ENCODE measurements at regions not wholly inside any gene's neighbourhood (a gene's known extent, or its start where the extent isn't known, plus 50 kb on each side); places are given as distances from the start of the nearest gene placed in this dataset.

GRCh38 chr6:37556881-37557644 is 57.4 kb upstream of the CCDC167 start:
- no peak for TF ChIP-seq CTCF (conservative IDR thresholded peaks at IDR 0.05; ENCODE audit: low read depth, low read length)
- no peak overlapping the region for H3K4me3 ChIP-seq (ENCODE audit: low read depth, low read length)
- DNase-seq (ENCODE audit: low read depth): no peak

- no peak for TF ChIP-seq CTCF (conservative IDR thresholded peaks at IDR 0.05; ENCODE audit: low read depth, low read length)
- DNase-seq (ENCODE audit: low read depth): no peak
- no peak overlapping the region for H3K4me3 ChIP-seq (ENCODE audit: low read depth, low read length)
Measured at GRCh38 chr6:37555040-37555781, 55.5 kb upstream of the CCDC167 start.

GRCh38 chr6:37554480-37554819 is 54.8 kb upstream of the CCDC167 start:
- DNase-seq (ENCODE audit: low read depth): no peak
- TF ChIP-seq CTCF (conservative IDR thresholded peaks at IDR 0.05; ENCODE audit: low read depth, low read length): no peak
- H3K4me3 ChIP-seq (ENCODE audit: low read depth, low read length): no peak overlapping the region

- no peak for DNase-seq (ENCODE audit: low read depth)
- no peak overlapping the region for H3K4me3 ChIP-seq (ENCODE audit: low read depth, low read length)
- TF ChIP-seq CTCF (conservative IDR thresholded peaks at IDR 0.05; ENCODE audit: low read depth, low read length): no peak
Measured at GRCh38 chr6:37552267-37552666, 52.6 kb upstream of the CCDC167 start.

- no peak for TF ChIP-seq CTCF (conservative IDR thresholded peaks at IDR 0.05; ENCODE audit: low read depth, low read length)
- H3K4me3 ChIP-seq (ENCODE audit: low read depth, low read length): no peak overlapping the region
- no peak for DNase-seq (ENCODE audit: low read depth)
Measured at GRCh38 chr6:37551867-37552266, 52.2 kb upstream of the CCDC167 start.

- DNase-seq (ENCODE audit: low read depth): no peak
Measured at GRCh38 chr6:37551446-37551845, 51.8 kb upstream of the CCDC167 start.

More at GRCh38 chr6:37551446-37551845, 51.8 kb upstream of the CCDC167 start:
- no peak overlapping the region for H3K4me3 ChIP-seq (ENCODE audit: low read depth, low read length)
- no peak for TF ChIP-seq CTCF (conservative IDR thresholded peaks at IDR 0.05; ENCODE audit: low read depth, low read length)

Measured in choroid plexus epithelial cell (primary cell).